ENCODE measurements at regions not wholly inside any gene's neighbourhood (a gene's known extent, or its start where the extent isn't known, plus 50 kb on each side); places are given as distances from the start of the nearest gene placed in this dataset.

- no peak for TF ChIP-seq CTCF (conservative IDR thresholded peaks at IDR 0.05; ENCODE audit: low read depth, low read length)
- no peak for TF ChIP-seq EZH2 (IDR thresholded peaks at IDR 0.05; ENCODE audit: borderline replicate concordance, low read depth, low read length, poor library complexity, severe bottlenecking)
Measured at GRCh38 chr10:29688230-29688661, 53.5 kb upstream of the SVIL start.

Measured in A673 (cell line).